BJ (cell line): ENCODE measurements at regions not wholly inside any gene's neighbourhood (a gene's known extent, or its start where the extent isn't known, plus 50 kb on each side); places are given as distances from the start of the nearest gene placed in this dataset.

Experiments
- CTCF ChIA-PET: fragments of 350-600 bp; formaldehyde crosslinking; extraction: SDS; loops from one replicate; lab custom pipeline; 2021; ENCODE audit warnings: antibody characterized with exemption, inconsistent platforms; lab: Yijun Ruan, JAX
- POLR2A ChIA-PET: fragments of 300-600 bp; sonication (Branson Sonifier 250); formaldehyde crosslinking; extraction: SDS; loops from one replicate; lab custom pipeline; 2021; ENCODE audit warnings: antibody characterized with exemption; lab: Charles Lee
- DNase-seq: peaks from one replicate; pipeline ENCODE4 v3.0.0-alpha.2; 2011; ENCODE audit warnings: low read depth
- H3K27me3 ChIP-seq: 2 replicates; pipeline ENCODE4 v1.6.0; 2011; ENCODE audit warnings: low read length; ENCODE audit not compliant: control insufficient read depth, insufficient read depth
- H3K36me3 ChIP-seq: 2 replicates; pipeline ENCODE4 v1.5.1; 2011; ENCODE audit warnings: low read length; ENCODE audit not compliant: control insufficient read depth, insufficient read depth
- H3K4me3 ChIP-seq: 2 replicates; pipeline ENCODE4 v1.5.1; 2011; ENCODE audit warnings: low read depth, mild to moderate bottlenecking, control low read depth, low read length
- CTCF ChIP-seq: IDR thresholded peaks from 2 replicates; pipeline ENCODE4 v1.5.1; 2011; ENCODE audit warnings: low read depth, mild to moderate bottlenecking, control low read depth, inconsistent platforms, low read length, moderate library complexity; ENCODE audit not compliant: insufficient read depth

DNA sequence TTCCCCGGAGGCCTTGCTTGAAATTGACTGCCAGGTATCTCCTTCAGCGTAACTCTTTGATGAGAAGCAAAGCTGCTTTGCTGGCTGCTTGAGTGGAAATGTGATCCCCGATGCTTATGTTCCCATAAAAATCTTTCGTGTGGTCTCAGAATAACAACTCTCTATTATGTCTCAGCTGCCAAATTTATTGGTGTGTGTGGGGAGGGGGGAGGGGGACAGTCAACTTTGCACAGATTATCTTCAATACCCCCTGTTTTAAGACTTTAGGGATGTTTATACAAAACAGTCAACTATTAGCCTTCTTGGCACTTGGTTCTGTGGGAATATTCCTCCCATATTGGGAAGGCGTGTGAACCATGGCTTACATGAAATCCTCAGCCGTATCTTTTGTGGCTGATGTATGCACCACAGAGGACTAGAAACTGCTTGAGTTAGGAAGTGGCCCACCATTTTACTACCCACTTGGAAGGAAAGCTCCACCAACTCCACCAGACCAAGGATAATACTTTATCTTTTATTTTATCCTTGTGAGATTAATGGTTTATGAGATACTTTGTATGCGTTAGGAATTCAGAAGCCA is 101.5 kb upstream of the SLC24A3 start:
- TF ChIP-seq CTCF = no peak
- no peaks in the 10 kb centered on the region for H3K36me3 ChIP-seq
- CTCF ChIA-PET = interaction anchor here (1.2 kb wide), 1 partner anchor 19 kb away, joined by 3 read pairs; no protein-coding TSS in a partner anchor

DNA sequence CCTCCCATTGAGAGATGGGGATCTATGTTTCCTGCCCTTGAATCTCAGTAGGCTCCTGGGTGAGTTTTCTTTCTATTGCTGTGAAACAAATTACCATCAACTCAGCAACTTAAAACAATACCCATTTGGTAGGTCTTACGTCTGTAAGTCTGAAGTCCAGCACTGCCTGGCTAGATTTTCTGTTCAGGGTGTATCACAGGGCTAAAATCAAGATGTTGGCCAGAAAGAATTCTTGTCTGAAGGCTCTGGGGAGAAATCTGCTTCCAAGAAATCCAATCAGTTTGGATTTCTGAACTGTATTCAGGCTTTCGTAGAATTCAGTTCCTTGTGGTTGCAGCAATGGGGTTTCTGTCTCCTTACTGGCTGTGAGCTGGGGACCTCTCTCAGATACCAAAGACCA is 99.6 kb upstream of the SLC24A3 start:
- CTCF ChIA-PET = no interaction called here
- DNase-seq = no peak
- TF ChIP-seq CTCF = no peak
- Histone ChIP-seq H3K27me3 (no peaks in the 10 kb centered on the region), H3K4me3 (no peak overlapping the region), H3K36me3 (no peaks in the 10 kb centered on the region)
- POLR2A ChIA-PET = no interaction called here

More for the DNA sequence above, 101.5 kb upstream of the SLC24A3 start:
- no peaks in the 10 kb centered on the region for H3K27me3 ChIP-seq
- POLR2A ChIA-PET = no interaction called here
- no peak for DNase-seq
- H3K4me3 ChIP-seq = no peak overlapping the region

- POLR2A ChIA-PET = no interaction called here
- no peaks in the 10 kb centered on the region for H3K27me3 ChIP-seq
- CTCF ChIA-PET = no interaction called here
- no peak for TF ChIP-seq CTCF
- no peak overlapping the region for H3K4me3 ChIP-seq
- no peaks in the 10 kb centered on the region for H3K36me3 ChIP-seq
- no peak for DNase-seq
Observed at GRCh38 chr20:19113343-19113930, 99.0 kb upstream of the SLC24A3 start.

GRCh38 chr20:19114410-19114809 is 98.0 kb upstream of the SLC24A3 start:
- Histone ChIP-seq H3K4me3 (no peak overlapping the region), H3K27me3 (no peaks in the 10 kb centered on the region), H3K36me3 (no peaks in the 10 kb centered on the region)
- CTCF ChIA-PET = no interaction called here
- POLR2A ChIA-PET = no interaction called here
- no peak for TF ChIP-seq CTCF
- DNase-seq = no peak

GRCh38 chr20:19115581-19115980 is 96.9 kb upstream of the SLC24A3 start:
- TF ChIP-seq CTCF = no peak
- no peaks in the 10 kb centered on the region for H3K27me3 ChIP-seq
- DNase-seq = no peak
- CTCF ChIA-PET = no interaction called here
- no peaks in the 10 kb centered on the region for H3K36me3 ChIP-seq
- no peak overlapping the region for H3K4me3 ChIP-seq
- POLR2A ChIA-PET = no interaction called here
